ENCODE measurements at regions not wholly inside any gene's neighbourhood (a gene's known extent, or its start where the extent isn't known, plus 50 kb on each side); places are given as distances from the start of the nearest gene placed in this dataset.

GRCh38 chr15:39283531-39283930 is 297.3 kb upstream of the THBS1 start:
- TF ChIP-seq CTCF (IDR thresholded peaks at IDR 0.05; ENCODE audit: insufficient read depth, low read length, poor library complexity, severe bottlenecking) (no peak), EZH2phosphoT487 (conservative IDR thresholded peaks at IDR 0.05; ENCODE audit: low read length) (no peak)

Measured in SU-DHL-6 (cell line).